ENCODE measurements at regions not wholly inside any gene's neighbourhood (a gene's known extent, or its start where the extent isn't known, plus 50 kb on each side); places are given as distances from the start of the nearest gene placed in this dataset.

- no peak for TF ChIP-seq EZH2 (IDR thresholded peaks at IDR 0.05; ENCODE audit: borderline replicate concordance, low read depth, low read length, severe bottlenecking)
- no peak for TF ChIP-seq FOS (IDR thresholded peaks at IDR 0.05; ENCODE audit: borderline replicate concordance, insufficient read depth, low read length)
- no peak for TF ChIP-seq GATA2 (IDR thresholded peaks at IDR 0.05; ENCODE audit: insufficient read depth, insufficient read length, low read depth, low read length)
- TF ChIP-seq JUN (IDR thresholded peaks at IDR 0.05; ENCODE audit: borderline replicate concordance, insufficient read depth, insufficient read length, low read depth) = no peak
- TF ChIP-seq POLR2AphosphoS5 (IDR thresholded peaks at IDR 0.05; ENCODE audit: insufficient read depth, low read depth, low read length) = no peak
- TF ChIP-seq MYC (IDR thresholded peaks at IDR 0.05; ENCODE audit: low read depth, low read length) = no peak
- no peak for TF ChIP-seq CTCF (IDR thresholded peaks at IDR 0.05; ENCODE audit: extremely low read depth in 1 of 2, insufficient read depth in 1 of 2, low read depth in 1 of 2, low read length in 2 of 2)
- no peak for TF ChIP-seq POLR2A (IDR thresholded peaks at IDR 0.05; ENCODE audit: low read depth, low read length)
- TF ChIP-seq MAX (IDR thresholded peaks at IDR 0.05; ENCODE audit: insufficient read depth, insufficient read length) = no peak
- BruUV-seq (replicated peaks) = no TSS peak
- Histone ChIP-seq H3K9me3 (replicated peaks; ENCODE audit: control insufficient read depth, insufficient read depth, low read length) (no peaks in the 10 kb centered on the region), H3K4me2 (ENCODE audit: insufficient read depth, low read length) (no peak overlapping the region), H4K20me1 (replicated peaks; ENCODE audit: control insufficient read depth, extremely low read depth, insufficient read depth, low read length) (no peaks in the 10 kb centered on the region), H2AFZ (ENCODE audit: low read depth, low read length) (no peak overlapping the region), H3K27me3 (ENCODE audit: control insufficient read depth in 2 of 2, insufficient read depth in 2 of 2, low read length in 2 of 2) (peaks cover 4% of the 10 kb centered on the region in 2 experiments), H3K4me1 (ENCODE audit: control insufficient read depth, extremely low read depth, insufficient read depth, low read length) (no peaks in the 10 kb centered on the region), H3K27ac (ENCODE audit: insufficient read depth, low read depth, low read length) (no peak overlapping the region), H3K4me3 (replicated peaks in 1 of 3; ENCODE audit: insufficient read depth in 1 of 3, low read depth in 1 of 3, low read length in 3 of 3) (no peak overlapping the region), H3K9ac (replicated peaks; ENCODE audit: extremely low read depth, insufficient read depth, low read length) (no peak overlapping the region), H3K79me2 (ENCODE audit: control insufficient read depth, insufficient read depth, low read length) (no peaks in the 10 kb centered on the region), H3K9me1 (replicated peaks; ENCODE audit: control insufficient read depth, extremely low read depth, insufficient read depth, low read length) (no peaks in the 10 kb centered on the region), H3K36me3 (ENCODE audit: control insufficient read depth in 2 of 2, extremely low read depth in 1 of 2, insufficient read depth in 2 of 2, low read length in 2 of 2) (no peaks in the 10 kb centered on the region)
- ChIA-PET CTCF (interaction anchor here (1.9 kb wide), 1 partner anchor 90 kb away, joined by 6 read pairs; no protein-coding TSS in a partner anchor), POLR2A (no interaction called here)
- no peak for DNase-seq (ENCODE audit: low read depth, low spot score)
- intact Hi-C loops (cut with micrococcal nuclease) (no loop called here), dilution Hi-C loops (cut with MboI; ENCODE audit: extremely low pct_ligation_motif_present, low sequenced_read_pairs) (no loop called here)
- FAIRE-seq = no peak
Observed at GRCh38 chr10:6311700-6312330, 109.1 kb downstream of the PFKFB3 start.

Data from endothelial cell of umbilical vein (primary cell).